ENCODE measurements at regions not wholly inside any gene's neighbourhood (a gene's known extent, or its start where the extent isn't known, plus 50 kb on each side); places are given as distances from the start of the nearest gene placed in this dataset.
A peak's percentile ranks its signal among the peaks of the same experiment; 100 is the strongest.

- DNase-seq: no peak
These were observed 95.9 kb upstream of the COL21A1 start for GRCh38 chr6:56343295-56343694.

GRCh38 chr6:56339524-56339923 is 92.1 kb upstream of the COL21A1 start:
- no peak for DNase-seq

GRCh38 chr6:56335726-56336125 is 88.3 kb upstream of the COL21A1 start:
- DNase-seq: no peak

- DNase-seq: no peak
These were observed 87.6 kb upstream of the COL21A1 start for GRCh38 chr6:56334937-56335336.

GRCh38 chr6:56329271-56330050 is 82.1 kb upstream of the COL21A1 start:
- DNase-seq: no peak

- no peak for DNase-seq
These were observed 81.3 kb upstream of the COL21A1 start for GRCh38 chr6:56328728-56329090.

- no peak for DNase-seq
These were observed 80.8 kb upstream of the COL21A1 start for GRCh38 chr6:56327946-56328727.

GRCh38 chr6:56324396-56324795 is 77.0 kb upstream of the COL21A1 start:
- DNase-seq: no peak

- DNase-seq: no peak
These were observed 71.5 kb upstream of the COL21A1 start for GRCh38 chr6:56318851-56319250.

GRCh38 chr6:56314683-56315523 is 67.5 kb upstream of the COL21A1 start:
- DNase-seq: peak; percentile 42

- DNase-seq: no peak
These were observed 64.4 kb upstream of the COL21A1 start for GRCh38 chr6:56311533-56312448.

GRCh38 chr6:56311061-56311460 is 63.7 kb upstream of the COL21A1 start:
- peak; percentile 6 for DNase-seq

GRCh38 chr6:56310241-56310640 is 62.9 kb upstream of the COL21A1 start:
- no peak for DNase-seq

- no peak for DNase-seq
These were observed 52.5 kb upstream of the COL21A1 start for GRCh38 chr6:56299916-56300315.

- no peak for DNase-seq
These were observed 49.9 kb upstream of the COL21A1 start for GRCh38 chr6:56297022-56297989.

All from hematopoietic multipotent progenitor cell treated with erythropoietin and hydrocortisone succinate and interleukin-3 and kit ligand, for 4 days (in vitro differentiated cells).